SJCRH30 (cell line): ENCODE measurements at regions not wholly inside any gene's neighbourhood (a gene's known extent, or its start where the extent isn't known, plus 50 kb on each side); places are given as distances from the start of the nearest gene placed in this dataset.

Source experiments
- DNase-seq, 2 experiments: peaks; one replicate each; pipeline ENCODE4 v3.0.0-alpha.2; 2015 to 2020
- H3K27ac ChIP-seq: fragments of 250-450 bp; sonication (Bioruptor Pico); 2 replicates; pipeline ENCODE4 v1.5.1; 2020; ENCODE audit warnings: mild to moderate bottlenecking, moderate library complexity
- H3K27me3 ChIP-seq: fragments of 250-450 bp; sonication (Bioruptor Pico); 2 replicates; pipeline ENCODE4 v1.5.1; 2020; ENCODE audit warnings: mild to moderate bottlenecking, moderate library complexity
- H3K36me3 ChIP-seq: fragments of 250-450 bp; sonication (Bioruptor Pico); 2 replicates; pipeline ENCODE4 v1.5.1; 2020; ENCODE audit warnings: mild to moderate bottlenecking, moderate library complexity
- H3K4me1 ChIP-seq: fragments of 250-450 bp; sonication (Bioruptor Pico); 2 replicates; pipeline ENCODE4 v1.5.1; 2020; ENCODE audit warnings: mild to moderate bottlenecking, moderate library complexity
- H3K4me3 ChIP-seq: fragments of 250-450 bp; sonication (Bioruptor Pico); 2 replicates; pipeline ENCODE4 v1.5.1; 2020; ENCODE audit warnings: mild to moderate bottlenecking, moderate library complexity
- H3K9me3 ChIP-seq: fragments of 250-450 bp; sonication (Bioruptor Pico); replicated peaks from 2 replicates; pipeline ENCODE4 v1.5.1; 2020; ENCODE audit warnings: mild to moderate bottlenecking, moderate library complexity

GRCh38 chr3:5523125-5523524 is 335.6 kb downstream of the EDEM1 start:
- H3K27me3 ChIP-seq, result no peaks in the 10 kb centered on the region
- no peaks in the 10 kb centered on the region for H3K9me3 ChIP-seq
- H3K27ac ChIP-seq, result no peak overlapping the region
- DNase-seq, result no peak
- no peaks in the 10 kb centered on the region for H3K4me1 ChIP-seq
- no peak overlapping the region for H3K4me3 ChIP-seq
- no peaks in the 10 kb centered on the region for H3K36me3 ChIP-seq

- no peak for DNase-seq
- Histone ChIP-seq H3K4me3 (no peak overlapping the region), H3K27me3 (no peaks in the 10 kb centered on the region)
Measured at GRCh38 chr3:5531039-5531438, 343.5 kb downstream of the EDEM1 start.

GRCh38 chr3:5531741-5532290 is 344.3 kb downstream of the EDEM1 start:
- no peak overlapping the region for H3K27ac ChIP-seq
- no peaks in the 10 kb centered on the region for H3K27me3 ChIP-seq
- H3K4me3 ChIP-seq, result no peak overlapping the region
- H3K4me1 ChIP-seq, result no peaks in the 10 kb centered on the region
- DNase-seq, result no peak
- H3K9me3 ChIP-seq, result no peaks in the 10 kb centered on the region
- no peaks in the 10 kb centered on the region for H3K36me3 ChIP-seq

More at GRCh38 chr3:5531039-5531438, 343.5 kb downstream of the EDEM1 start:
- Histone ChIP-seq H3K4me1 (no peaks in the 10 kb centered on the region), H3K9me3 (no peaks in the 10 kb centered on the region), H3K36me3 (no peaks in the 10 kb centered on the region), H3K27ac (no peak overlapping the region)

- no peak for DNase-seq
- Histone ChIP-seq H3K36me3 (no peaks in the 10 kb centered on the region), H3K27me3 (no peaks in the 10 kb centered on the region), H3K9me3 (no peaks in the 10 kb centered on the region), H3K4me3 (no peak overlapping the region), H3K27ac (no peak overlapping the region), H3K4me1 (no peaks in the 10 kb centered on the region)
Measured at GRCh38 chr3:5540532-5540931, 353.0 kb downstream of the EDEM1 start.

GRCh38 chr3:5542472-5542871 is 355.0 kb downstream of the EDEM1 start:
- H3K27ac ChIP-seq, result no peak overlapping the region
- no peak for DNase-seq
- H3K27me3 ChIP-seq, result no peaks in the 10 kb centered on the region
- no peaks in the 10 kb centered on the region for H3K4me1 ChIP-seq
- H3K4me3 ChIP-seq, result no peak overlapping the region
- H3K36me3 ChIP-seq, result no peaks in the 10 kb centered on the region
- H3K9me3 ChIP-seq, result no peaks in the 10 kb centered on the region

GRCh38 chr3:5543047-5543446 is 355.5 kb downstream of the EDEM1 start:
- H3K4me3 ChIP-seq, result no peak overlapping the region

GRCh38 chr3:5545719-5546118 is 358.2 kb downstream of the EDEM1 start:
- H3K36me3 ChIP-seq, result no peaks in the 10 kb centered on the region
- no peak overlapping the region for H3K27ac ChIP-seq
- H3K27me3 ChIP-seq, result no peaks in the 10 kb centered on the region
- no peaks in the 10 kb centered on the region for H3K4me1 ChIP-seq
- no peaks in the 10 kb centered on the region for H3K9me3 ChIP-seq
- DNase-seq, result no peak
- no peak overlapping the region for H3K4me3 ChIP-seq

More at GRCh38 chr3:5543047-5543446, 355.5 kb downstream of the EDEM1 start:
- Histone ChIP-seq H3K4me1 (no peaks in the 10 kb centered on the region), H3K27me3 (no peaks in the 10 kb centered on the region), H3K27ac (no peak overlapping the region), H3K9me3 (no peaks in the 10 kb centered on the region), H3K36me3 (no peaks in the 10 kb centered on the region)
- no peak for DNase-seq

GRCh38 chr3:5553203-5553602 is 365.7 kb downstream of the EDEM1 start:
- DNase-seq, result no peak
- no peak overlapping the region for H3K4me3 ChIP-seq
- no peaks in the 10 kb centered on the region for H3K36me3 ChIP-seq
- H3K9me3 ChIP-seq, result no peaks in the 10 kb centered on the region
- H3K27me3 ChIP-seq, result no peaks in the 10 kb centered on the region
- H3K27ac ChIP-seq, result no peak overlapping the region
- no peaks in the 10 kb centered on the region for H3K4me1 ChIP-seq

GRCh38 chr3:5554245-5554747 is 366.8 kb downstream of the EDEM1 start:
- Histone ChIP-seq H3K36me3 (no peaks in the 10 kb centered on the region), H3K27me3 (no peaks in the 10 kb centered on the region), H3K4me3 (no peak overlapping the region), H3K9me3 (no peaks in the 10 kb centered on the region), H3K27ac (no peak overlapping the region), H3K4me1 (no peaks in the 10 kb centered on the region)
- no peak for DNase-seq

GRCh38 chr3:5560199-5560598 is 372.7 kb downstream of the EDEM1 start:
- Histone ChIP-seq H3K9me3 (no peaks in the 10 kb centered on the region), H3K36me3 (no peaks in the 10 kb centered on the region), H3K4me1 (no peaks in the 10 kb centered on the region), H3K4me3 (no peak overlapping the region), H3K27me3 (no peaks in the 10 kb centered on the region), H3K27ac (no peak overlapping the region)
- DNase-seq, result no peak

- no peak for DNase-seq
- Histone ChIP-seq H3K4me3 (no peak overlapping the region), H3K27ac (no peak overlapping the region), H3K4me1 (no peaks in the 10 kb centered on the region), H3K27me3 (no peaks in the 10 kb centered on the region), H3K36me3 (no peaks in the 10 kb centered on the region), H3K9me3 (no peaks in the 10 kb centered on the region)
Measured at GRCh38 chr3:5563537-5564277, 376.2 kb downstream of the EDEM1 start.

GRCh38 chr3:5564278-5564666 is 376.8 kb downstream of the EDEM1 start:
- no peak for DNase-seq
- Histone ChIP-seq H3K27ac (no peak overlapping the region), H3K9me3 (no peaks in the 10 kb centered on the region), H3K27me3 (no peaks in the 10 kb centered on the region), H3K4me1 (no peaks in the 10 kb centered on the region), H3K4me3 (no peak overlapping the region), H3K36me3 (no peaks in the 10 kb centered on the region)

- Histone ChIP-seq H3K4me1 (no peaks in the 10 kb centered on the region), H3K9me3 (no peaks in the 10 kb centered on the region), H3K27me3 (no peaks in the 10 kb centered on the region), H3K36me3 (no peaks in the 10 kb centered on the region), H3K4me3 (no peak overlapping the region), H3K27ac (no peak overlapping the region)
- peak in 1 of 2 experiments; percentile 4 for DNase-seq
Measured at GRCh38 chr3:5565026-5565425, 377.5 kb downstream of the EDEM1 start.

- no peaks in the 10 kb centered on the region for H3K27me3 ChIP-seq
- no peak overlapping the region for H3K4me3 ChIP-seq
- H3K4me1 ChIP-seq, result no peaks in the 10 kb centered on the region
- DNase-seq, result no peak
- no peaks in the 10 kb centered on the region for H3K9me3 ChIP-seq
- no peak overlapping the region for H3K27ac ChIP-seq
- H3K36me3 ChIP-seq, result no peaks in the 10 kb centered on the region
Measured at GRCh38 chr3:5567113-5567512, 379.6 kb downstream of the EDEM1 start.

GRCh38 chr3:5568451-5568850 is 380.9 kb downstream of the EDEM1 start:
- Histone ChIP-seq H3K36me3 (no peaks in the 10 kb centered on the region), H3K4me3 (no peak overlapping the region), H3K4me1 (no peaks in the 10 kb centered on the region), H3K9me3 (no peaks in the 10 kb centered on the region), H3K27me3 (no peaks in the 10 kb centered on the region), H3K27ac (no peak overlapping the region)
- DNase-seq, result peak in 1 of 2 experiments; percentile 21

GRCh38 chr3:5569152-5569551 is 381.6 kb downstream of the EDEM1 start:
- Histone ChIP-seq H3K4me1 (no peaks in the 10 kb centered on the region), H3K27ac (no peak overlapping the region), H3K36me3 (no peaks in the 10 kb centered on the region), H3K9me3 (no peaks in the 10 kb centered on the region), H3K27me3 (no peaks in the 10 kb centered on the region), H3K4me3 (no peak overlapping the region)
- no peak for DNase-seq
